Small intestine (tissue), 7 donors: ENCODE measurements at regions not wholly inside any gene's neighbourhood (a gene's known extent, or its start where the extent isn't known, plus 50 kb on each side); places are given as distances from the start of the nearest gene placed in this dataset.

ENCODE experiments used
- DNase-seq, 2 donors: peaks; one replicate each; pipeline versions ENCODE4 v3.0.0 to v3.0.0-alpha.2; 2013
- FAIRE-seq: peaks from 2 replicates; lab custom pipeline; 2012; peaks lifted over from hg19 to GRCh38; lab: Jason Lieb, UNC
- H3K27ac ChIP-seq, 3 donors: one replicate each; pipeline ENCODE4 v1.5.1; 2013; ENCODE audit warnings: low read length in 2 of 3, mild to moderate bottlenecking in 2 of 3, control low read depth in 1 of 3, inconsistent platforms in 1 of 3, low read depth in 1 of 3, moderate library complexity in 1 of 3
- H3K27me3 ChIP-seq, 3 donors: one replicate each; pipeline ENCODE4 v1.6.1; 2013; ENCODE audit warnings: low read length in 3 of 3, inconsistent platforms in 1 of 3; ENCODE audit not compliant: control insufficient read depth in 3 of 3, insufficient read depth in 3 of 3
- H3K36me3 ChIP-seq, 3 donors: one replicate each; pipeline ENCODE4 v1.6.1; 2013; ENCODE audit warnings: low read length in 3 of 3, inconsistent platforms in 1 of 3, low read depth in 1 of 3, mild to moderate bottlenecking in 1 of 3, moderate library complexity in 1 of 3; ENCODE audit not compliant: control insufficient read depth in 3 of 3, insufficient read depth in 2 of 3
- H3K4me1 ChIP-seq, 3 donors: one replicate each; pipeline ENCODE4 v1.6.1; 2013; ENCODE audit warnings: low read length in 2 of 3, inconsistent platforms in 1 of 3, low read depth in 1 of 3, mild to moderate bottlenecking in 1 of 3, moderate library complexity in 1 of 3; ENCODE audit not compliant: control insufficient read depth in 3 of 3, insufficient read depth in 2 of 3
- H3K4me3 ChIP-seq, 3 donors: one replicate each; pipeline ENCODE4 v1.5.1; 2013; ENCODE audit warnings: low read length in 3 of 3, control low read depth in 1 of 3, inconsistent platforms in 1 of 3, low read depth in 1 of 3, mild to moderate bottlenecking in 1 of 3, moderate library complexity in 1 of 3
- H3K9me3 ChIP-seq, 2 donors: one replicate each; pipeline ENCODE4 v1.6.1; 2013; ENCODE audit warnings: low read depth in 1 of 2, low read length in 1 of 2; ENCODE audit not compliant: control insufficient read depth in 2 of 2, insufficient read depth in 1 of 2
- WGBS, 3 donors: extraction: QIAGEN DNeasy Blood & Tissue Kit; methylation state at CpG; one replicate each; pipeline ENCODE4 v1.1.7; 2013; 5-methylcytosine and 5-hydroxymethylcytosine counted together
- donor health status: healthy with polysubstance abuse.
- donor health status: control.
- donor health status: control.
- donor health status: Bipolar disorder and iron deficiency.
- donor health status: healthy.

DNA sequence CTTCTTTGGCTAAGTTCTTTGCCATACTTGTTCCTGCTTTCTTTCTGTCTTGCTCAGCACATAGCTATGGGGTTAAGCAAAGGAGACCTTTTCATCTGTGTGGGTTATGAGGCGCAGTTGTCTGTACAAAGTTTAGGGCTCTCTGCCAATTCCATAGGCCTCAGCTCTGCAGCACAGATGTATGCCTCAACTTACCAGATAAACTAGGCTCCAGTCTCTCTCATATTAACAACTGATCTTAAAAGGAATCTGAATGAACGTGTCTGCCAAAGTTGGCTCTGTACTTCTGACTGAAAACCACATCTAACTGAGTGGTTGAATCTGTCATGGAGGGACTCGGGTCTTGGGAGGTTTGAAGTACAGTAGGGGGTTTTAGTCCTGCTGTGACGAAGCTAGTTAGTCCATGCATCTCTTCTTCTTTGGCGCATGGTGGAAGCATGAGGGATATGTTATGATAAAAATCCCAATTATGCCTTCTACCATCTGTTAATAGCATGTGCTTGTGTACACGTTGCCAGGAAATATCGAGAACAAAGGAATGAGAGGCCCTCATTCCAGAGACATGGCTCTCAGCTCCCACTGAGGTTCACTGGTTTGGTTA, 114.6 kb upstream of the TSC22D2 start:
- H3K27me3 ChIP-seq: no peaks in the 10 kb centered on the region
- no peak for FAIRE-seq

DNA sequence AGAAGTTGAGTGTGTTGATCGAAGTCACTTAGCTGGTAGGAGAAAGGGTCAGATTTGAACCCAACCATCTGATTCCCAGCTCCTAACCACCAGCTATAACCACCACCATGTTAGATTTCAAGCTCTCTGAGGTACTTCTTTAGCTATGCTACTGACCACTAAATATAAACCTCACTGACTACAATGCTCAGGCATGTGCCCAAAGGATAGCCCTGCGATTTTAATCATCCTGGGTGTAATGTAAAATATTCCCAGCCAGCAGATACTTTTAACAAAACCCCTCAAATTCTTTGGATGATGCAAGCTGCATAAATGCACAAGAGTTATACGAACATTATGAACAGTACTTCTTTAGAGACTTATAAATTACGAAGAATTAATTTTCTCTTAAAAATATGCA, 115.2 kb upstream of the TSC22D2 start:
- no peaks in the 10 kb centered on the region for H3K9me3 ChIP-seq

More for the DNA sequence above, 114.6 kb upstream of the TSC22D2 start:
- Histone ChIP-seq H3K27ac (no peak overlapping the region), H3K36me3 (no peaks in the 10 kb centered on the region), H3K4me1 (peaks cover 0 to 4% (median 0%) of the 10 kb centered on the region in 3 donors), H3K4me3 (no peak overlapping the region), H3K9me3 (no peaks in the 10 kb centered on the region)
- 72 to 92% (median 88%) methylated on average over 7 of the region's 7 CpGs for WGBS, 3 donors
- DNase-seq: no peak

DNA sequence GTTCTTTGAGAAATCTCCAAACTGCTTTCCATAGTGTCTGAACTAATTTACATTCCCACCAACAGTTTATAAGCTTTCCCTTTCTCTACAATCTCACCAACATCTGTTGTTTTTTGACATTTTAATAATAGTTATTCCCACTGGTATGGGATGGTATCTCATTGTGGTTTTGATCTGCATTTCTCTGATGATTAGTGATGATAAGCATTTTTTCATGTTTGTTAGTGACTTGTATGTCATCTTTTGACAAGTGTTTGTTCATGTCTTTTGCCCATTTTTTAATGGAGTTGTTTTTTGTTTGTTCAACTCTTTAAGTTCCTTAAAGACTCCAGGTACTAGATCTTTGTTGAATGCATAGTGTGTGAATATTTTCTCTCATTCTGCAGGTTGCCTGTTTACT, 116.6 kb upstream of the TSC22D2 start:
- no peak overlapping the region for H3K4me3 ChIP-seq

More for the DNA sequence above, 115.2 kb upstream of the TSC22D2 start:
- Histone ChIP-seq H3K36me3 (no peaks in the 10 kb centered on the region), H3K27ac (no peak overlapping the region), H3K27me3 (no peaks in the 10 kb centered on the region), H3K4me3 (no peak overlapping the region), H3K4me1 (peaks cover 0 to 4% (median 0%) of the 10 kb centered on the region in 3 donors)
- DNase-seq (no peak), FAIRE-seq (no peak)
- WGBS, 3 donors: 88 to 92% (median 91%) methylated on average over 4 of the region's 4 CpGs

DNA sequence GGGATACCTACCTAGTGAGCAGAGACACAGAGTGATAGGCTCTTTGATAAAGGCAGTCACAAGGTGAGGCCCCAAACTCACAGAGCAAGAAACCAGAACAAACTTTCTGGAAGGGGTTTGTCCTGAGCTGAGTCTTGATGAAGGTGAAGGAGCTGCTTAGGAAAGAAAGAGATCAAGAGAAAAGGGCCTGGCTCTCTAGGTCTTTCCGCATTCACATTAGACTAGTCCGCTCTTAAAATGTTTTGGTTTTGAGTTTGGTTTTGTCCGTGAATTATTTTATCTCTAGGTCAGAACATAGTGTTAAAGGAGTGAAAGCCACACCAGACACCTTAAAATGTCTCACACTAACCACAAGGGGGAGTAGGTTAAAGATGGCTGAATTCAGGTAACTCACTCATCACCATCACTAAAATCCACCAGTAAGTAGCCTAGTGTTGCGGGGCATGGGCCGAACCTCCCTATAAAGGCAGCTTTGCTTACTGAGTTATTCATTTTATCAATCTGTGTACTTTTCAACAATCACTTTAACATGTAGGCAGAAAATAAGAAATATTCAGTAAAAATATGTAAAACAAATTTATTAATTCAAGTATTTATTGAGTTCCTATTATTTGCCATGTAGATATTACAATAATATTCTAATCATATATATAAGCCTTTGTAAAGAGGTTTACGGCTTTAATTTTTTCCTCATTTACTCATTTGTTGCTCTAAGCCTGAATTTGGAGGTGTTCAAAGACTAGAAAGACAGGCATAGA, 121.5 kb upstream of the TSC22D2 start:
- no peak for FAIRE-seq
- H3K9me3 ChIP-seq: no peaks in the 10 kb centered on the region
- 36 to 59% (median 51%) methylated on average over 6 of the region's 6 CpGs for WGBS, 3 donors
- peak overlapping the region in 1 of 3 donors; percentile 69 for H3K27ac ChIP-seq
- H3K36me3 ChIP-seq: no peaks in the 10 kb centered on the region
- no peak overlapping the region for H3K4me3 ChIP-seq
- H3K27me3 ChIP-seq: no peaks in the 10 kb centered on the region
- H3K4me1 ChIP-seq: peaks cover 0 to 5% (median 0%) of the 10 kb centered on the region in 3 donors
- peak; percentile 68 to 72 for DNase-seq

More for the DNA sequence above, 116.6 kb upstream of the TSC22D2 start:
- FAIRE-seq (no peak), DNase-seq (no peak)
- Histone ChIP-seq H3K4me1 (peaks cover 0 to 2% (median 0%) of the 10 kb centered on the region in 3 donors), H3K27me3 (no peaks in the 10 kb centered on the region), H3K27ac (no peak overlapping the region), H3K9me3 (no peaks in the 10 kb centered on the region), H3K36me3 (no peaks in the 10 kb centered on the region)

DNA sequence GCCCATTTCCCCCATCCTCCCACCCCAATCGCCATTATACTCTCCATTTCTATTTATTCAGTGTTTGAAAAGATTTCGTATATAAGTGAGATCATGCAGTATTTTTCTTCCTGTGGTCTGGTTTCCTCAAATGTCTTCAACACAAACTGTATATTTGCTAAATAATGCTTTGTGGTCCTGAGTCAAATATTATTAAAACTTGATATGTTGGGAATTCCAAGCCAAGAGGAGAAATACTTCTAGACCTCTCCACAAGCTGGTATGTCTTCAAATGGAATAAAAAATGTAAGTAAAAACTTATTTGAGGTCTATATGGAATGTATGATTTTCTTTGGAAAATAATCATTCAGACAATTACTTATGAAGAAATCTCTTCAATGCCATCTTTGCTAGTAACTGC, 122.5 kb upstream of the TSC22D2 start:
- Histone ChIP-seq H3K4me3 (no peak overlapping the region), H3K27ac (no peak overlapping the region), H3K9me3 (no peaks in the 10 kb centered on the region), H3K4me1 (peaks cover 0 to 5% (median 0%) of the 10 kb centered on the region in 3 donors), H3K36me3 (no peaks in the 10 kb centered on the region), H3K27me3 (no peaks in the 10 kb centered on the region)
- FAIRE-seq: no peak
- DNase-seq: no peak
- 87 to 88% (median 88%) methylated on average over 2 of the region's 2 CpGs for WGBS, 3 donors

DNA sequence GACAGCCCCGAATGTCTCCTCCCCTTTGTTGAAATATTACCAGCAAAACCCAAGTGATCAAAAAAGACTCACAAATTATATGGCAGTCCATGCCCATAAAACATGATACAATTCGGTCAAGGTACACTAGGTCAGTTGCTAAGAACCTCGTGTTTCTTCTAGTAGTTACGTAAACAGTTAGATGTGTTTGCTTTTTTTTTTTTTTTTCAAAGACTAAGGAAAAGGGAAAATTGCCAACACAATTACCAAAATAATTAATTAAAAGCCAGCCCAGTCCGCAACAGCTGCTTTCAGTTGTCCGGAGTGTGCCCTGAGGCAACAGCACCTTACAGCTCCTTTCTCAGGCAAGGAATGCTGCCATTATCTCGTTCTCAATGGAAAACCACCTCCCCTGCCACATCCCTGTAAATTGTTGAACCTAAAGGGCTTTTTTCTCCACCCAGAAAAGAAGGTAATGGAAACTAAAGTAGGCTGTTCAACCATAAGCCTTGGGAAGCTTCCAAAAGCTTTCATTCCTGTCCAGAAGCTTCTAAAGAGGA, 129.2 kb upstream of the TSC22D2 start:
- peaks cover 0 to 3% of the 10 kb centered on the region in 2 donors for H3K9me3 ChIP-seq
- H3K27ac ChIP-seq: peak overlapping the region; percentile 22 to 91 (median 41)
- WGBS, 3 donors: 8 to 55% (median 35%) methylated on average over 7 of the region's 7 CpGs
- H3K4me3 ChIP-seq: no peak overlapping the region
- H3K4me1 ChIP-seq: peaks cover 1 to 14% (median 2%) of the 10 kb centered on the region in 3 donors
- DNase-seq: peak; percentile 92 to 96
- no peaks in the 10 kb centered on the region for H3K27me3 ChIP-seq
- FAIRE-seq: peak; percentile 89
- no peaks in the 10 kb centered on the region for H3K36me3 ChIP-seq

DNA sequence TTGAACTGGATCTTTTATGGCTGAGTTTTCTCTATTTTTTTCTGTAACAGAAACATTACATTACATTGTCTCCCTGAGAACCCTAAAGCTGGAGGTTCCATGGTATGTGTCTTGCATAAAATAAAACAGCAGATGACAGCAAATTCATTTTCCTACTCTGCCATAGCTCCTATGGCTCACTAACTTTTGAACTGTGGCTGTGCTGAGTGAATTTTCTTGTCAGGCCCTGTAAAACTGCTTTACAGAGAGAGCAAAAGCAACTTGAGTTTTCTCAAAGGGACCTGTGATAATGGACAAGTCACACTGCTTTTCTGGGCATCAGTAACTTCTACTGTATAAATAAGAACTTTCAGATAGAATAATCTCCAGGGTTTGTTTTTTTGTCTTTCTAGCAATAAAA, 129.9 kb upstream of the TSC22D2 start:
- Histone ChIP-seq H3K4me1 (peaks cover 1 to 14% (median 2%) of the 10 kb centered on the region in 3 donors), H3K27me3 (no peaks in the 10 kb centered on the region), H3K9me3 (peaks cover 0 to 3% of the 10 kb centered on the region in 2 donors), H3K4me3 (no peak overlapping the region), H3K27ac (peak overlapping the region in 1 of 3 donors; percentile 91), H3K36me3 (no peaks in the 10 kb centered on the region)
- peak in 1 of 2 donors; percentile 50 for DNase-seq
- FAIRE-seq: no peak

DNA sequence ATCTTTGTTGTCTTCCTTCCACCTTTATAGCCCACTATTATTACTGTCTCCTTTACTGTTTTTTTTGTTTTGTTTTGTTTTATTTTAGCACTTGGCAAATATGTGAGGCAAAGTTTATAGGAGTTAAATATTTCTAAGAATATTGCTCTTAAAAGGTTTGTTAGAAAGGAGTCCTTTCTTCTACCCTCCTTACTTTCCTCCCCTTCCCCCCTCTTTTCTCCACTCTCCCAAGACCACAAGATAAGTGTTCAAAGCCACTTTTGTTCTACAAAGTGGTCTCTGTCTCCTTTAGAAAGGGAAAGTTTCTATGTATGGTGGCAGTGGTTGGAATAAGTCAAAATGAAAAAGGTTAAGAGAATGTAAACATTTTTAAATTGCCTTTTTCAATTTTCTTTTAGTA, 130.7 kb upstream of the TSC22D2 start:
- FAIRE-seq: no peak
- peak overlapping the region in 1 of 3 donors; percentile 91 for H3K27ac ChIP-seq

More for the DNA sequence above, 130.7 kb upstream of the TSC22D2 start:
- Histone ChIP-seq H3K9me3 (peaks cover 0 to 3% of the 10 kb centered on the region in 2 donors), H3K4me1 (peaks cover 1 to 14% (median 2%) of the 10 kb centered on the region in 3 donors), H3K36me3 (no peaks in the 10 kb centered on the region), H3K27me3 (no peaks in the 10 kb centered on the region), H3K4me3 (no peak overlapping the region)
- no peak for DNase-seq
